ENCODE measurements at regions not wholly inside any gene's neighbourhood (a gene's known extent, or its start where the extent isn't known, plus 50 kb on each side); places are given as distances from the start of the nearest gene placed in this dataset.

DNA sequence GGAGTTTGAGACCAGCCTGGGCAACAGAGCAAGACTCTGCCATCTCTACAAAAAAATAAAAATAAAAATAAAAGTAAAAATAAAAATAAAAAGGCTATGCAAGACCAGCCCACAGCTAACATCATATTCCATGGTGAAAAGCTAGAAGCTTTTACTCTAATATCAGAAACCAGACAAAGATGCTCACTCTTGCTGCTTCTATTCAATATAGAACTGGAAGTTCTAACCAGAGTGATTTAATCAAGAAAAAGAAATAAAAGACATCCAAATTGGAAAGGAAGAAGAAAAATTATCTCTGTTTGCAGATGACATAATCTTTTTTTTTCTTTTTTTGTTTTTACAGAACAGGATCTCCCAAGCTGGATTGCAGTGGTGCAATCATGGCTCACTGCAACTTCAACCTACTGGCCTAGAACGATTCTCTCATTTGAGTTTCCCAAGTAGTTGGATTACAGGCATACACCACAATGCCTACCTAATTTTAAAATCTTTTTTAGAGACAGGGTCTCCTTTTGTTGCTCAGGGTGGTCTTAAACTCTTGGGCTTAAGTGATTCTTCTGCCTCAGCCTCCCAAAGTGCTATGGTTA lies 100.7 kb upstream of the JAG1 start:
- no peak overlapping the region for H3K4me3 ChIP-seq (ENCODE audit: low read depth in 1 of 2, low read length in 2 of 2)
- no peaks in the 10 kb centered on the region for H3K9me3 ChIP-seq (ENCODE audit: low read length)
- no peaks in the 10 kb centered on the region for H3K4me1 ChIP-seq (ENCODE audit: insufficient read depth, low read length)
- H3K27ac ChIP-seq (ENCODE audit: low read depth, low read length), result no peak overlapping the region
- H3K27me3 ChIP-seq (ENCODE audit: control insufficient read depth in 1 of 2, insufficient read depth in 2 of 2, low read length in 2 of 2), result no peaks in the 10 kb centered on the region
- no peak overlapping the region for H3K9ac ChIP-seq (ENCODE audit: low read length)
- no peaks in the 10 kb centered on the region for H3K36me3 ChIP-seq (ENCODE audit: insufficient read depth, low read length)

DNA sequence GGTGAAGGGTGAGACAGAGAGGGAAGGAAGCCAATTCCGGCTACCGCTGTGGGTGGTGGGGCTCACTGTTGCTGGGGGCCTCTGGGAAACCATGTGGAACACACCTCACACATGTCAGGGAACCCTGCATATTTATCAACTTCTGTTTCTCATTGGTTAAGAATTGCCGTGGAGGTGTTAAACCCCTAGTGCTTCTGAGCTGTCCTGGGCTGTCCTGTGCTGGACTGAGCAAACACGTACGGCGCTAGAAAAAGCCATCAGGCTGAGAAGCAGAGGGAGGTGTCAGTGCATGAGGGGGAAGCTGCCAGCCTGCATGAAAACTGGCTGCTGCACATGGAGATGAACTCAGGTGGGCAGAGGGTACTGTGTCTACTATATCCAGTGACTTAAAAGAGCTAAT lies 103.9 kb upstream of the JAG1 start:
- no peak overlapping the region for H3K9ac ChIP-seq (ENCODE audit: low read length)
- no peak overlapping the region for H3K4me3 ChIP-seq (ENCODE audit: low read depth in 1 of 2, low read length in 2 of 2)
- no peak overlapping the region for H3K27ac ChIP-seq (ENCODE audit: low read depth, low read length)
- H3K4me1 ChIP-seq (ENCODE audit: insufficient read depth, low read length), result no peaks in the 10 kb centered on the region
- H3K27me3 ChIP-seq (ENCODE audit: control insufficient read depth in 1 of 2, insufficient read depth in 2 of 2, low read length in 2 of 2), result no peaks in the 10 kb centered on the region
- H3K9me3 ChIP-seq (ENCODE audit: low read length), result no peaks in the 10 kb centered on the region
- no peaks in the 10 kb centered on the region for H3K36me3 ChIP-seq (ENCODE audit: insufficient read depth, low read length)

DNA sequence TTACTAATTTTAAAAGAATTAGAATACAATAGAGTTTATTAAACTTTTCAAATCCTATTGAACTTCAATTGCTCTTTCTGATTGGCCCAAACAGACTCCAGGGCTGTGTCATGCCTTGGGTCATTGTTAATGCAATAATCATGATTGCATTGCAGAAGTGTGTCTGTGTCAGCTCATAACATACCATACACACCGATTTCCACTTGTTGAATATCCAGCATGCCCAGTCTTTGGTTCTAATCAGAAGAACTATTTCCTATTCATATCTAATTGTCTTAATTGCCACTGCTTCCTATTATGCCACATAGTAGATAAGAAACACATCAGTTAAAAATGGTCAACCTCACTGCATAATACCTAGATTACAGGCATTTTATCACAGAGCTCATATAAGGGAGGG lies 106.1 kb upstream of the JAG1 start:
- Histone ChIP-seq H3K9me3 (ENCODE audit: low read length) (no peaks in the 10 kb centered on the region), H3K9ac (ENCODE audit: low read length) (no peak overlapping the region), H3K4me3 (ENCODE audit: low read depth in 1 of 2, low read length in 2 of 2) (no peak overlapping the region), H3K27me3 (ENCODE audit: control insufficient read depth in 1 of 2, insufficient read depth in 2 of 2, low read length in 2 of 2) (no peaks in the 10 kb centered on the region), H3K36me3 (ENCODE audit: insufficient read depth, low read length) (no peaks in the 10 kb centered on the region), H3K27ac (ENCODE audit: low read depth, low read length) (no peak overlapping the region), H3K4me1 (ENCODE audit: insufficient read depth, low read length) (no peaks in the 10 kb centered on the region)

DNA sequence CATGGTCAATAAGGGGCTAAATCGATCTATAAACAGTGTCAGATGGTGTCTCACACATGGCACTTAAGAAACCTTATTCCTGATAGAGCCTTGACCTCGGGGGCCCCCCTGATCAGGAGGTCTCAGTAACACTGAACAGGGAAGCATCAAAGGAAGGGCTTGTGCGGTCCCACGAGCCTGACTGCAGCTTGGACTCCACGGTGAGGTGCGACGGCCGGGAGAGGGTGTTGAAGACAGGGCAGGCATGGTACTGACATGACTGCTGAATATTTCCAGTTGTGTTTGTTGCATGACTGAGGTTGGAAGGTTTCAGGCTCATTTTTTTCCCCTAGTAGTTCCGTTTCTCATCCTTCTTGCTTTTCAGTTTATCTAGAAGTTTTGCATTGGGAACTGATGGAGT lies 107.1 kb upstream of the JAG1 start:
- Histone ChIP-seq H3K36me3 (ENCODE audit: insufficient read depth, low read length) (no peaks in the 10 kb centered on the region), H3K4me1 (ENCODE audit: insufficient read depth, low read length) (no peaks in the 10 kb centered on the region), H3K9ac (ENCODE audit: low read length) (no peak overlapping the region), H3K27me3 (ENCODE audit: control insufficient read depth in 1 of 2, insufficient read depth in 2 of 2, low read length in 2 of 2) (no peaks in the 10 kb centered on the region), H3K4me3 (ENCODE audit: low read depth in 1 of 2, low read length in 2 of 2) (no peak overlapping the region), H3K27ac (ENCODE audit: low read depth, low read length) (no peak overlapping the region), H3K9me3 (ENCODE audit: low read length) (no peaks in the 10 kb centered on the region)

DNA sequence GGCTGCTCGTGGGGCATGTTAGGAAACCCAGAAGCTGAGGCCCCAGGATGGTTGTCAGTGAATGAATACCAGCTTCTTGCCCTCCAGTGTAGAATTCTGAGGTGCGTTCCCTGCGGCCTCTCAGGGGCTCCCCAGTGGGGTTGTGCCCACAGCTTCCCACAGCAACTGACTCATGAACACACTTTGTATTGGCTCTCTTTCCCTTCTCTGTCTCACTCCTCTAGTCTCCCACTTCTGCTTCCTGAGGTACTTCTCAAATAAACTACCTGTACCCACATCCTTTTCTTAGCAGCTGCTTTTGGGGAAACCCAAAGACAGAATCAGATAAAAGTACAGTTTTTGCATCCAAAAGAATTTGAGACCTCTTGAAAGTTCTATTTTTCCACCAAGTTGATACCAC lies 107.7 kb upstream of the JAG1 start:
- no peaks in the 10 kb centered on the region for H3K4me1 ChIP-seq (ENCODE audit: insufficient read depth, low read length)
- no peaks in the 10 kb centered on the region for H3K9me3 ChIP-seq (ENCODE audit: low read length)
- H3K27me3 ChIP-seq (ENCODE audit: control insufficient read depth in 1 of 2, insufficient read depth in 2 of 2, low read length in 2 of 2), result no peaks in the 10 kb centered on the region
- H3K4me3 ChIP-seq (ENCODE audit: low read depth in 1 of 2, low read length in 2 of 2), result no peak overlapping the region
- H3K36me3 ChIP-seq (ENCODE audit: insufficient read depth, low read length), result no peaks in the 10 kb centered on the region
- no peak overlapping the region for H3K9ac ChIP-seq (ENCODE audit: low read length)
- H3K27ac ChIP-seq (ENCODE audit: low read depth, low read length), result no peak overlapping the region

DNA sequence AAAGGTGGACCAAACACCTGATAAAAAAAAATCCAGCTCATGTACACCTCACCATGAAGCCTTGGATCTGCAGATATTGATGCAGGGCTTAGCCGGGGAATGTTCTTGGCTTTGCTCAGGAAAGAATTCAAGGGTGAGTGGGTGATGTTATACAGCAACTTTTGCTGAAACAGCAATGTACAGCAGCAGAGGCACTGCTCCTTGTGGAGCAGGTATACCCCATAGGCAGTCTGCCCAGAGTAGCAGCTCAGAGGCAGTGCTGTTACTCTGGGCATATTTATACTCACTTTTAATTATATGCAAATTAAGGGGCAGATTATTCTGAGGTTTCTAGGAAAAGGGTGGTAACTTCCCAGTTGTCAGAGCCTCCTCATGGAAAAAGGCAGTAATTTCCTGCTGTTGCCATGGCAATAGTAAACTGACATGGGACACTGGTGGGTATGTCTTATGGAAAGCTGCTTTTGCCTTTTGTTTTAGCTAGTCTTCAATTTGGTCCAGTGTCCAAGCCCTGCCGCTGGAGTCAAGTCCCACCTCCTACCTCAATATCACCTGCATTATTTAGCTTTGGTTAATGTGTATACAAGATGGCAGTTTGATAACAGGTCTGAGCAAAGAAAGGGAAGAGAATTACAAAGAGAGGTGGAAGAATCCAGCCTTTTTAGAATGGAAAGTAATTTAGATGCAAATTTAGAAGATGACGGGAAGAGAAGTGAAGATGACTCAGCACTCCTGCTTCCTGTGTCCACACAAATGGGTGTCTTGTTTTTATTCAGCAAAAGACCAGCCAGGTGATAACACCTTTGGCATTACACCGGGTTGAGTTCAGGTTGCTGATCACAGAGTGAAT lies 110.1 kb upstream of the JAG1 start:
- no peaks in the 10 kb centered on the region for H3K4me1 ChIP-seq (ENCODE audit: insufficient read depth, low read length)
- H3K4me3 ChIP-seq (ENCODE audit: low read depth in 1 of 2, low read length in 2 of 2), result no peak overlapping the region
- no peak overlapping the region for H3K27ac ChIP-seq (ENCODE audit: low read depth, low read length)
- no peaks in the 10 kb centered on the region for H3K36me3 ChIP-seq (ENCODE audit: insufficient read depth, low read length)
- no peak overlapping the region for H3K9ac ChIP-seq (ENCODE audit: low read length)
- no peaks in the 10 kb centered on the region for H3K27me3 ChIP-seq (ENCODE audit: control insufficient read depth in 1 of 2, insufficient read depth in 2 of 2, low read length in 2 of 2)
- no peaks in the 10 kb centered on the region for H3K9me3 ChIP-seq (ENCODE audit: low read length)

DNA sequence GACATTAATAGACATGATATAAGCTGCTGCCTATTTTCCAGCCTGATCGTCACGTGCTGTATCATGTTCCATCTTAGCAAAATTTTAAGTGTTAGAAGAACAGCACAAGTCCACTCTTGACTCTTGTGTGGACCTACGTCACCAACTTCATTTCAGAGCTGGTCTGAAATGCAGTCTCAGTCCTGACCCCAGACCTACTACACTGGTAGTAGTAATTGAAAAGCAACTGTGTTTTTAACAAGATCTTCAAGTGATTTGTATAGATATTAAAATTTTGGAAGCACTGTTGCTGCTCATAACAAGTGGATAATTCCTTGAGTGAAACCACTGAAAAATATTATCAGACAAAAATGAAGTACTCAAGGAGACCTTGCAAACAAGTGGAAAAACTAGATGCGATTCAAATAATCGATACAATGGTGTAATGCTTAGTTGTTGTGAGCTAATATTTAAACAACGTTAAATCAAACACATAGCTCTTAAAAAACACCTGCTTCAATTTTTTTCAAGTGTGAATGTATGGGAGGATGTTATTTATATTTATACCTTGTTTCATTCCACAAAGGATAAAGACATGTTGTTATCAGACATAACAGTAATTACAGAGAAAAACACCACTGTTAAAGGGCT lies 110.9 kb upstream of the JAG1 start:
- no peaks in the 10 kb centered on the region for H3K9me3 ChIP-seq (ENCODE audit: low read length)
- no peak overlapping the region for H3K9ac ChIP-seq (ENCODE audit: low read length)
- H3K4me3 ChIP-seq (ENCODE audit: low read depth in 1 of 2, low read length in 2 of 2), result no peak overlapping the region
- no peak overlapping the region for H3K27ac ChIP-seq (ENCODE audit: low read depth, low read length)
- H3K27me3 ChIP-seq (ENCODE audit: control insufficient read depth in 1 of 2, insufficient read depth in 2 of 2, low read length in 2 of 2), result no peaks in the 10 kb centered on the region
- H3K36me3 ChIP-seq (ENCODE audit: insufficient read depth, low read length), result no peaks in the 10 kb centered on the region
- H3K4me1 ChIP-seq (ENCODE audit: insufficient read depth, low read length), result no peaks in the 10 kb centered on the region

DNA sequence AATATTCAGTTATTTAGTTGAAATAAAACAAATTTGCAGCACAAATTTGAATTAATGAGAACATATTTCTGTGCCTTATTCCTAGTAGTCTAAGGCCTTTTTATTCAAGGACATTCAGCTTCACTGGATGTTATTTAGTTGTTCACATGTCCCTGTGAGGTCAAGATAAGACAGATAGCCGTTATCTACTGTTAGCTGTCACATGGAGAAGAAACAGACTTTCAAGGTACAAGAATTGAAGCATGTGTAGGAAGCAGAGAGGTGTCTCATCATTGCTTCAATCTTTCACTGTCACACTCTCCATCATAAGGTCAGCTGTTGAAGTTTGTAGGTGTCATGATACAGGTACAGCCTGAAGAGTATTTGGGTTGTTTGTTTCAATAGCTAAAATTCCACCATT lies 112.9 kb upstream of the JAG1 start:
- no peak overlapping the region for H3K4me3 ChIP-seq (ENCODE audit: low read depth in 1 of 2, low read length in 2 of 2)
- H3K36me3 ChIP-seq (ENCODE audit: insufficient read depth, low read length), result no peaks in the 10 kb centered on the region
- no peaks in the 10 kb centered on the region for H3K27me3 ChIP-seq (ENCODE audit: control insufficient read depth in 1 of 2, insufficient read depth in 2 of 2, low read length in 2 of 2)
- H3K4me1 ChIP-seq (ENCODE audit: insufficient read depth, low read length), result no peaks in the 10 kb centered on the region
- no peaks in the 10 kb centered on the region for H3K9me3 ChIP-seq (ENCODE audit: low read length)
- no peak overlapping the region for H3K9ac ChIP-seq (ENCODE audit: low read length)
- no peak overlapping the region for H3K27ac ChIP-seq (ENCODE audit: low read depth, low read length)

DNA sequence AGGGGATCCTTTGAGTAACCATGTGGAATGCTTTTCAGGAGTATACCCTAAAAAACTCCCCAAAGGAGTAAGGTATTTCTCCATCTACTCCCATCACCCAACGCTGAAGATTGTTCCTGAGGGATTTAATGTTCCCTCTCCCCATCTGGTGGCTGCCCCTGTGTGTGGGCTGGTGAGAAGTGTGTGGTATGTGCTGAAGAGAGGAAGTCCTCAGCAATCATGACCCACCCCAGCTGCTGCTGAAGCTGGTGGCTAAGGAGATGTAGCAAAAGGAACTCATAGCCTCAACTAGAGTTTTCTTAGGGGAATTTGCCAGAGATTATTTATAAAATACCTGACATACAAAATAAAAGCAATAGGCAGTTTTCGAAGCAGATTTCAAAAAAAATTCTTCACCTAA lies 114.3 kb upstream of the JAG1 start:
- no peak overlapping the region for H3K9ac ChIP-seq (ENCODE audit: low read length)
- no peak overlapping the region for H3K27ac ChIP-seq (ENCODE audit: low read depth, low read length)
- no peak overlapping the region for H3K4me3 ChIP-seq (ENCODE audit: low read depth in 1 of 2, low read length in 2 of 2)

DNA sequence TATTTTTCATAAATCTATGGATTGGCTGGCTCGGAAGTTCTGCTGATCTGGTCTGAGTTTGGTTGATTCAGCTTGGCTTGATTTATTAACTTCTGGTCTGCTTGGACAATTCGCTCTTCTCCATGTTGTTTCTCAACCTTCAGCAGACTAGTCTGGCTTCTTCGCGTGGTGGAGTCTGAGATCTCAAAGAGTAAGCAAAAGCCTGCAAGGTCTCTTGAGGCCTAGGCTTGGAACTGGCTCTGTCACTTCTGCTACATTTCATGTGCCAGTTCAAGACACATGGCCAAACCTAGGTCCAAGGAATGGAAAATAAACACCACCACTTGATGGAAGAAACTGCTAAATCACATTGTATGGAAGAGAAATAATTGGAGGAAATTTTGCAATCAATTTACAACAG lies 115.1 kb upstream of the JAG1 start:
- Histone ChIP-seq H3K4me1 (ENCODE audit: insufficient read depth, low read length) (no peaks in the 10 kb centered on the region), H3K36me3 (ENCODE audit: insufficient read depth, low read length) (no peaks in the 10 kb centered on the region)

More for the DNA sequence above, 114.3 kb upstream of the JAG1 start:
- no peaks in the 10 kb centered on the region for H3K36me3 ChIP-seq (ENCODE audit: insufficient read depth, low read length)
- H3K27me3 ChIP-seq (ENCODE audit: control insufficient read depth in 1 of 2, insufficient read depth in 2 of 2, low read length in 2 of 2), result no peaks in the 10 kb centered on the region
- H3K4me1 ChIP-seq (ENCODE audit: insufficient read depth, low read length), result no peaks in the 10 kb centered on the region
- no peaks in the 10 kb centered on the region for H3K9me3 ChIP-seq (ENCODE audit: low read length)

DNA sequence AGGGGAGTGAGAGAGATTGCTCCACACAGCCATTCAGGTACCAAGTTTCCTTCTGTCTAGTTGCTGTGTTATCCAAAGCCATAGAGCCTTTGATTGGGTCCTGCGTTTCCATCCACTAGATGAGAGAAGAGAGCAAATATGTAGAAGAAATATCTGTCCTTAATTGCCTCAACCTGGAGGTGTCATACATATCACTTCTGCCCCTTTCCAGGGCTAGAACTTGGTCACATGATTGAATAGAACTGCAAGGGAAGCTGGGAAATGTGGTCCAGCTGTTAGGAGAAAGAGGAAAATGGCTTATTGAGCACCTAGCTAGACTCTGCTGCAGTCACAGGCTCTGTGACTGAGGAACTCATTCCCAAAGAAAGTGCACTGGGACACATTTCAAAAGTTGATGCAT lies 115.6 kb upstream of the JAG1 start:
- Histone ChIP-seq H3K36me3 (ENCODE audit: insufficient read depth, low read length) (no peaks in the 10 kb centered on the region), H3K27ac (ENCODE audit: low read depth, low read length) (no peak overlapping the region), H3K9ac (ENCODE audit: low read length) (no peak overlapping the region), H3K4me1 (ENCODE audit: insufficient read depth, low read length) (no peaks in the 10 kb centered on the region), H3K4me3 (ENCODE audit: low read depth in 1 of 2, low read length in 2 of 2) (no peak overlapping the region), H3K9me3 (ENCODE audit: low read length) (no peaks in the 10 kb centered on the region), H3K27me3 (ENCODE audit: control insufficient read depth in 1 of 2, insufficient read depth in 2 of 2, low read length in 2 of 2) (no peaks in the 10 kb centered on the region)

More for the DNA sequence above, 115.1 kb upstream of the JAG1 start:
- Histone ChIP-seq H3K9me3 (ENCODE audit: low read length) (no peaks in the 10 kb centered on the region), H3K9ac (ENCODE audit: low read length) (no peak overlapping the region), H3K27ac (ENCODE audit: low read depth, low read length) (no peak overlapping the region), H3K27me3 (ENCODE audit: control insufficient read depth in 1 of 2, insufficient read depth in 2 of 2, low read length in 2 of 2) (no peaks in the 10 kb centered on the region), H3K4me3 (ENCODE audit: low read depth in 1 of 2, low read length in 2 of 2) (no peak overlapping the region)
